H9 (cell line): ENCODE measurements at regions not wholly inside any gene's neighbourhood (a gene's known extent, or its start where the extent isn't known, plus 50 kb on each side); places are given as distances from the start of the nearest gene placed in this dataset.

ENCODE experiments used
- DNase-seq: peaks from one replicate; pipeline ENCODE4 v3.0.0-alpha.2; 2017
- H2AFZ ChIP-seq: one replicate; pipeline ENCODE4 v1.6.1; 2013; ENCODE audit warnings: mild to moderate bottlenecking, low read length, control low read depth, moderate library complexity
- H2AK5ac ChIP-seq: 2 replicates; pipeline ENCODE4 v1.6.1; 2013; ENCODE audit warnings: low read length, control low read depth, mixed read lengths; ENCODE audit not compliant: insufficient read length
- H2BK120ac ChIP-seq: one replicate; pipeline ENCODE4 v1.6.1; 2013; ENCODE audit warnings: low read depth, mild to moderate bottlenecking, low read length, control low read depth, inconsistent platforms; ENCODE audit not compliant: poor library complexity, severe bottlenecking
- H2BK12ac ChIP-seq: 2 replicates; pipeline ENCODE4 v1.6.1; 2013; ENCODE audit warnings: low read length, control low read depth, mixed read lengths, low read depth; ENCODE audit not compliant: insufficient read length
- H2BK15ac ChIP-seq: 2 replicates; pipeline ENCODE4 v1.6.1; 2013; ENCODE audit warnings: low read depth, low read length, control low read depth
- H2BK20ac ChIP-seq: one replicate; pipeline ENCODE4 v1.6.1; 2013; ENCODE audit warnings: low read depth, mild to moderate bottlenecking, low read length, control low read depth, inconsistent platforms; ENCODE audit not compliant: poor library complexity, severe bottlenecking
- H2BK5ac ChIP-seq: 2 replicates; pipeline ENCODE4 v1.6.1; 2013; ENCODE audit warnings: low read length, control low read depth, mixed read lengths; ENCODE audit not compliant: insufficient read length
- H3K14ac ChIP-seq: 2 replicates; pipeline ENCODE4 v1.6.1; 2013; ENCODE audit warnings: low read length, control low read depth; ENCODE audit not compliant: insufficient read depth
- H3K18ac ChIP-seq: 2 replicates; pipeline ENCODE4 v1.6.1; 2013; ENCODE audit warnings: low read depth, mild to moderate bottlenecking, mixed read lengths, low read length, control low read depth; ENCODE audit not compliant: insufficient read length
- H3K23ac ChIP-seq: 2 replicates; pipeline ENCODE4 v1.6.1; 2013; ENCODE audit warnings: low read length, control low read depth, mixed read lengths, low read depth; ENCODE audit not compliant: insufficient read length
- H3K23me2 ChIP-seq: 2 replicates; pipeline ENCODE4 v1.6.1; 2013; ENCODE audit warnings: low read depth, mild to moderate bottlenecking, mixed read lengths, low read length, control low read depth; ENCODE audit not compliant: insufficient read length, poor library complexity, severe bottlenecking
- H3K27ac ChIP-seq: 2 replicates; pipeline ENCODE4 v1.5.1; 2013; ENCODE audit warnings: low read length, control low read depth, mixed read lengths, low read depth; ENCODE audit not compliant: insufficient read length
- H3K27me3 ChIP-seq: 2 replicates; pipeline ENCODE4 v1.6.1; 2013; ENCODE audit warnings: low read length, control low read depth, inconsistent platforms; ENCODE audit not compliant: insufficient read depth
- H3K4ac ChIP-seq: 2 replicates; pipeline ENCODE4 v1.6.1; 2013; ENCODE audit warnings: low read depth, mild to moderate bottlenecking, control low read depth, inconsistent platforms, low read length, moderate library complexity
- H3K4me1 ChIP-seq: 2 replicates; pipeline ENCODE4 v1.6.1; 2013; ENCODE audit warnings: low read length, control low read depth, inconsistent platforms; ENCODE audit not compliant: insufficient read depth
- H3K4me2 ChIP-seq: 2 replicates; pipeline ENCODE4 v1.6.1; 2013; ENCODE audit warnings: low read length, control low read depth, mixed read lengths; ENCODE audit not compliant: insufficient read length, insufficient read depth
- H3K56ac ChIP-seq: 2 replicates; pipeline ENCODE4 v1.6.1; 2013; ENCODE audit warnings: low read depth, mild to moderate bottlenecking, mixed read lengths, low read length, control low read depth; ENCODE audit not compliant: insufficient read length
- H3K79me1 ChIP-seq: 2 replicates; pipeline ENCODE4 v1.6.1; 2013; ENCODE audit warnings: low read depth, mild to moderate bottlenecking, moderate library complexity, low read length, control low read depth, inconsistent platforms; ENCODE audit not compliant: insufficient read depth, poor library complexity, severe bottlenecking
- H3K79me2 ChIP-seq: 2 replicates; pipeline ENCODE4 v1.6.1; 2013; ENCODE audit warnings: low read length, control low read depth, inconsistent platforms; ENCODE audit not compliant: insufficient read depth
- H3K9ac ChIP-seq: 2 replicates; pipeline ENCODE4 v1.6.1; 2013; ENCODE audit warnings: low read length, control low read depth, mixed read lengths; ENCODE audit not compliant: insufficient read length; ENCODE audit errors: extremely low read depth
- H3K9me3 ChIP-seq: one replicate; pipeline ENCODE4 v1.6.1; 2013; ENCODE audit warnings: low read depth, low read length, inconsistent platforms; ENCODE audit not compliant: control insufficient read depth
- H3T11ph ChIP-seq: one replicate; pipeline ENCODE4 v1.6.1; 2013; ENCODE audit warnings: mild to moderate bottlenecking, low read length, control low read depth, inconsistent platforms
- H4K20me1 ChIP-seq: one replicate; pipeline ENCODE4 v1.6.1; 2013; ENCODE audit not compliant: control insufficient read depth, insufficient read length, insufficient read depth
- H4K5ac ChIP-seq: 2 replicates; pipeline ENCODE4 v1.6.1; 2013; ENCODE audit warnings: low read depth, mild to moderate bottlenecking, mixed read lengths, low read length, control low read depth; ENCODE audit not compliant: insufficient read length
- H4K8ac ChIP-seq: replicated peaks from 2 replicates; pipeline ENCODE4 v1.6.1; 2013; ENCODE audit warnings: low read length, control low read depth, mixed read lengths, low read depth; ENCODE audit not compliant: insufficient read length
- H4K91ac ChIP-seq: 2 replicates; pipeline ENCODE4 v1.6.1; 2013; ENCODE audit warnings: low read depth, mild to moderate bottlenecking, moderate library complexity, mixed read lengths, low read length, control low read depth; ENCODE audit not compliant: insufficient read length
- H3K27ac Mint-ChIP-seq, 3 experiments: 2 replicates in 2 of 3; 3 replicates in 1 of 3; pipeline ENCODE4 v1.8.0; 2020 to 2021; ENCODE audit warnings: mixed read lengths in 3 of 3, mild to moderate bottlenecking in 1 of 3, moderate library complexity in 1 of 3
- H3K27me3 Mint-ChIP-seq: 2 replicates; pipeline ENCODE4 v1.8.0; 2021; ENCODE audit warnings: low read depth, mild to moderate bottlenecking, moderate library complexity, mixed read lengths
- H3K36me3 Mint-ChIP-seq, 3 experiments: 2 replicates in 2 of 3; 3 replicates in 1 of 3; pipeline ENCODE4 v1.8.0; 2020 to 2021; ENCODE audit warnings: low read depth in 3 of 3, mixed read lengths in 3 of 3; ENCODE audit not compliant: insufficient read depth in 1 of 3
- H3K4me1 Mint-ChIP-seq, 2 experiments: 2 replicates each; pipeline ENCODE4 v1.8.0; 2020; ENCODE audit warnings: mixed read lengths in 2 of 2
- H3K4me3 Mint-ChIP-seq, 2 experiments: 2 replicates in 1 of 2; 3 replicates in 1 of 2; pipeline ENCODE4 v1.8.0; 2020 to 2021; ENCODE audit warnings: mild to moderate bottlenecking in 2 of 2, mixed read lengths in 2 of 2, moderate library complexity in 1 of 2
- H3K9me3 Mint-ChIP-seq, 2 experiments: 2 replicates in 1 of 2; 3 replicates in 1 of 2; pipeline ENCODE4 v1.8.0; 2020; ENCODE audit warnings: mild to moderate bottlenecking in 2 of 2, mixed read lengths in 2 of 2, moderate library complexity in 1 of 2
- WGBS: extraction: QIAGEN DNeasy Blood & Tissue Kit; methylation state at CpG from one replicate; pipeline ENCODE4 v1.1.7; 2013; ENCODE audit warnings: missing lambda C conversion rate, low lambda C conversion rate, mixed read lengths; ENCODE audit not compliant: insufficient read length; ENCODE audit errors: extremely low coverage; 5-methylcytosine and 5-hydroxymethylcytosine counted together
- TF ChIP-seq, protein P1 (sequence below): fragments of 200-600 bp; sonication (generic); conservative IDR thresholded peaks from 3 replicates; pipeline ENCODE4 v1.8.0; 2021; ENCODE audit warnings: antibody characterized with exemption, mild to moderate bottlenecking

- H3K79me1 ChIP-seq, result no peaks in the 10 kb centered on the region
- no peak overlapping the region for H3K9ac ChIP-seq
- no peaks in the 10 kb centered on the region for H3K79me2 ChIP-seq
- TF ChIP-seq, protein P1, sequence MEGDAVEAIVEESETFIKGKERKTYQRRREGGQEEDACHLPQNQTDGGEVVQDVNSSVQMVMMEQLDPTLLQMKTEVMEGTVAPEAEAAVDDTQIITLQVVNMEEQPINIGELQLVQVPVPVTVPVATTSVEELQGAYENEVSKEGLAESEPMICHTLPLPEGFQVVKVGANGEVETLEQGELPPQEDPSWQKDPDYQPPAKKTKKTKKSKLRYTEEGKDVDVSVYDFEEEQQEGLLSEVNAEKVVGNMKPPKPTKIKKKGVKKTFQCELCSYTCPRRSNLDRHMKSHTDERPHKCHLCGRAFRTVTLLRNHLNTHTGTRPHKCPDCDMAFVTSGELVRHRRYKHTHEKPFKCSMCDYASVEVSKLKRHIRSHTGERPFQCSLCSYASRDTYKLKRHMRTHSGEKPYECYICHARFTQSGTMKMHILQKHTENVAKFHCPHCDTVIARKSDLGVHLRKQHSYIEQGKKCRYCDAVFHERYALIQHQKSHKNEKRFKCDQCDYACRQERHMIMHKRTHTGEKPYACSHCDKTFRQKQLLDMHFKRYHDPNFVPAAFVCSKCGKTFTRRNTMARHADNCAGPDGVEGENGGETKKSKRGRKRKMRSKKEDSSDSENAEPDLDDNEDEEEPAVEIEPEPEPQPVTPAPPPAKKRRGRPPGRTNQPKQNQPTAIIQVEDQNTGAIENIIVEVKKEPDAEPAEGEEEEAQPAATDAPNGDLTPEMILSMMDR, result no peak
- WGBS, result no CpG with 5 or more reads among the region's 5 CpGs
- H3K23ac ChIP-seq, result no peak overlapping the region
- no peaks in the 10 kb centered on the region for H3K27me3 ChIP-seq
- H4K8ac ChIP-seq, result no peak overlapping the region
- H2AK5ac ChIP-seq, result no peak overlapping the region
- no peak overlapping the region for H3K14ac ChIP-seq
- H3K56ac ChIP-seq, result no peak overlapping the region
- H3K4me3 Mint-ChIP-seq, result no peak overlapping the region
- no peaks in the 10 kb centered on the region for H3K9me3 Mint-ChIP-seq
- H3K27me3 Mint-ChIP-seq, result peaks cover 2% of the 10 kb centered on the region; the same call in 1 of the 2 replicates
- no peak overlapping the region for H3K18ac ChIP-seq
- no peak for DNase-seq
- H3K4me1 ChIP-seq, result no peaks in the 10 kb centered on the region
- H2AFZ ChIP-seq, result no peak overlapping the region
- no peak overlapping the region for H2BK5ac ChIP-seq
- no peak overlapping the region for H3K4ac ChIP-seq
- no peaks in the 10 kb centered on the region for H4K20me1 ChIP-seq
- no peaks in the 10 kb centered on the region for H3K36me3 Mint-ChIP-seq
- H4K91ac ChIP-seq, result no peak overlapping the region
- H3K27ac Mint-ChIP-seq, result no peak overlapping the region
- H3K4me1 Mint-ChIP-seq, result no peaks in the 10 kb centered on the region
- H3K23me2 ChIP-seq, result no peaks in the 10 kb centered on the region
- no peaks in the 10 kb centered on the region for H3K9me3 ChIP-seq
- no peak overlapping the region for H4K5ac ChIP-seq
- H3K27ac ChIP-seq, result no peak overlapping the region
- H2BK120ac ChIP-seq, result no peak overlapping the region
- H2BK20ac ChIP-seq, result no peak overlapping the region
- no peak overlapping the region for H2BK12ac ChIP-seq
- H2BK15ac ChIP-seq, result no peak overlapping the region
- no peak overlapping the region for H3K4me2 ChIP-seq
- H3T11ph ChIP-seq, result no peak overlapping the region
Observed at GRCh38 chr13:78907006-78907405, 248.1 kb upstream of the OBI1 start.
